ENCODE measurements at regions not wholly inside any gene's neighbourhood (a gene's known extent, or its start where the extent isn't known, plus 50 kb on each side); places are given as distances from the start of the nearest gene placed in this dataset.

DNA sequence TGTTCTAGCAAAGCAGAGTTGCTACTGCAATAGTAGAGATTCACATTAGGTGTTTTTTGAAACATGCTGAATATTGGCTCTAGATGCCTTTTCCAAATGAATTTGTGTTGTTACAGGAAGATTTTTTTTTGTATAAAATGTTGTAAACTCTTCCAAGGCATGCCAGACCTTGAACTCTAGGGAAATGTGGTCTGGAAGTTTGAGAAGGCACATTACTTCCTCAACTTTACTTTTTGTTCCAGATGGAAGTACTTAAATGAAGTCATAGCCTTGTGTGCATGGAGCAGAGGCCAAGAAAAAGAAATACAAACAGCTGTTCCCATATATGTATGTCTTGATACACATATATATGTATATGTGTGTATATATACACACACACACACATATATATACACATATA lies 585.7 kb upstream of the MARCKS start:
- Histone ChIP-seq H3K9me2 (no peaks in the 10 kb centered on the region), H4K20me1 (ENCODE audit: insufficient read depth) (no peaks in the 10 kb centered on the region), H3K36me3 (replicated peaks in 1 of 2; ENCODE audit: control insufficient read depth in 1 of 2, insufficient read depth in 2 of 2, low read length in 1 of 2) (no peaks in the 10 kb centered on the region), H3K9me3 (peaks cover 9% of the 10 kb centered on the region; the same call in 1 of the 2 replicates), H3K4me1 (ENCODE audit: control insufficient read depth in 1 of 2, insufficient read depth in 2 of 2, low read depth in 1 of 2, low read length in 1 of 2) (no peaks in the 10 kb centered on the region), H3K4me3 (ENCODE audit: low read depth in 2 of 2, low read length in 1 of 2) (no peak overlapping the region), H2AFZ (ENCODE audit: low read depth) (no peak overlapping the region), H3K9ac (no peak overlapping the region), H3K27me3 (ENCODE audit: insufficient read depth) (no peaks in the 10 kb centered on the region), H3K79me2 (ENCODE audit: insufficient read depth) (no peaks in the 10 kb centered on the region), H3F3A (replicated peaks; ENCODE audit: insufficient read depth) (no peaks in the 10 kb centered on the region), H3K4me2 (no peak overlapping the region), H3K27ac (ENCODE audit: low read depth in 2 of 2, low read length in 1 of 2) (no peak overlapping the region)
- ChIA-PET CTCF (no interaction called here), POLR2A (no interaction called here)
- DNase-seq = no peak
- TF ChIP-seq TAF1 (IDR thresholded peaks at IDR 0.05; ENCODE audit: borderline replicate concordance, low read depth, low read length) (no peak), YY1 (IDR thresholded peaks at IDR 0.05; ENCODE audit: low read depth) (no peak), GABPA (IDR thresholded peaks at IDR 0.05; ENCODE audit: low read depth) (no peak), RFX5 (IDR thresholded peaks at IDR 0.05; ENCODE audit: low read length) (no peak), RAD21 (IDR thresholded peaks at IDR 0.05; ENCODE audit: low read length) (no peak), EZH2phosphoT487 (IDR thresholded peaks at IDR 0.05; ENCODE audit: borderline replicate concordance, low read depth) (no peak), FOXM1 (IDR thresholded peaks at IDR 0.05; ENCODE audit: low read depth) (no peak), POLR2AphosphoS5 (IDR thresholded peaks at IDR 0.05; ENCODE audit: low read depth, low read length) (no peak), MEF2A (IDR thresholded peaks at IDR 0.05; ENCODE audit: borderline replicate concordance, low read depth) (no peak)
- TF ChIP-seq, protein P1, sequence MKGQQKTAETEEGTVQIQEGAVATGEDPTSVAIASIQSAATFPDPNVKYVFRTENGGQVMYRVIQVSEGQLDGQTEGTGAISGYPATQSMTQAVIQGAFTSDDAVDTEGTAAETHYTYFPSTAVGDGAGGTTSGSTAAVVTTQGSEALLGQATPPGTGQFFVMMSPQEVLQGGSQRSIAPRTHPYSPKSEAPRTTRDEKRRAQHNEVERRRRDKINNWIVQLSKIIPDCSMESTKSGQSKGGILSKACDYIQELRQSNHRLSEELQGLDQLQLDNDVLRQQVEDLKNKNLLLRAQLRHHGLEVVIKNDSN (IDR thresholded peaks at IDR 0.05; ENCODE audit: borderline replicate concordance, low read depth) = no peak
- TF ChIP-seq, protein P2, sequence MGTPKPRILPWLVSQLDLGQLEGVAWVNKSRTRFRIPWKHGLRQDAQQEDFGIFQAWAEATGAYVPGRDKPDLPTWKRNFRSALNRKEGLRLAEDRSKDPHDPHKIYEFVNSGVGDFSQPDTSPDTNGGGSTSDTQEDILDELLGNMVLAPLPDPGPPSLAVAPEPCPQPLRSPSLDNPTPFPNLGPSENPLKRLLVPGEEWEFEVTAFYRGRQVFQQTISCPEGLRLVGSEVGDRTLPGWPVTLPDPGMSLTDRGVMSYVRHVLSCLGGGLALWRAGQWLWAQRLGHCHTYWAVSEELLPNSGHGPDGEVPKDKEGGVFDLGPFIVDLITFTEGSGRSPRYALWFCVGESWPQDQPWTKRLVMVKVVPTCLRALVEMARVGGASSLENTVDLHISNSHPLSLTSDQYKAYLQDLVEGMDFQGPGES (IDR thresholded peaks at IDR 0.05; ENCODE audit: low read depth, low read length) = no peak
- TF ChIP-seq, protein P3, sequence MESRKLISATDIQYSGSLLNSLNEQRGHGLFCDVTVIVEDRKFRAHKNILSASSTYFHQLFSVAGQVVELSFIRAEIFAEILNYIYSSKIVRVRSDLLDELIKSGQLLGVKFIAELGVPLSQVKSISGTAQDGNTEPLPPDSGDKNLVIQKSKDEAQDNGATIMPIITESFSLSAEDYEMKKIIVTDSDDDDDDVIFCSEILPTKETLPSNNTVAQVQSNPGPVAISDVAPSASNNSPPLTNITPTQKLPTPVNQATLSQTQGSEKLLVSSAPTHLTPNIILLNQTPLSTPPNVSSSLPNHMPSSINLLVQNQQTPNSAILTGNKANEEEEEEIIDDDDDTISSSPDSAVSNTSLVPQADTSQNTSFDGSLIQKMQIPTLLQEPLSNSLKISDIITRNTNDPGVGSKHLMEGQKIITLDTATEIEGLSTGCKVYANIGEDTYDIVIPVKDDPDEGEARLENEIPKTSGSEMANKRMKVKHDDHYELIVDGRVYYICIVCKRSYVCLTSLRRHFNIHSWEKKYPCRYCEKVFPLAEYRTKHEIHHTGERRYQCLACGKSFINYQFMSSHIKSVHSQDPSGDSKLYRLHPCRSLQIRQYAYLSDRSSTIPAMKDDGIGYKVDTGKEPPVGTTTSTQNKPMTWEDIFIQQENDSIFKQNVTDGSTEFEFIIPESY (IDR thresholded peaks at IDR 0.05; ENCODE audit: borderline replicate concordance, low read depth) = no peak

DNA sequence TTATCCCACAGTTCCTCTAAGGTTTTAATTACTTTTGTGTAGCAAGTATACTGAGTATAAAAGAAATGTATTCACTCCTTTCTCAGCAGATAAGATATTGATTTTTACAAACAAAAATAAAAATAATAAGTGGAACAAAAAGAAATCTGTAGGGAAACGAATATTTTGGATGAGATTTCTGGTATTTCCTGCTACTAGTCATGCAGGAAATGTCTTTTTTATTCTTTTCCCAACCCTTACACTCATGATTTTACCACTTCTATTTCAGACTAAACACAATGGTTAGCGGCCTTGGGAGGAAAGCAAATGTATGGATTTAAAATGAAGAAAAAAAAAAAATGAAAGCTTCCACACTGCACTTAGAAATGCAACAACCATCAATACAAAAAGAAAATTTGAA lies 580.5 kb upstream of the MARCKS start:
- H3K9ac ChIP-seq = no peak overlapping the region
- 62% methylated on average over 2 of the region's 2 CpGs for WGBS (ENCODE audit: low lambda C conversion rate)
- H3K4me3 ChIP-seq (ENCODE audit: low read depth in 2 of 2, low read length in 1 of 2) = no peak overlapping the region
- H4K20me1 ChIP-seq (ENCODE audit: insufficient read depth) = no peaks in the 10 kb centered on the region
- H3K9me3 ChIP-seq = no peaks in the 10 kb centered on the region
- no peaks in the 10 kb centered on the region for H3K27me3 ChIP-seq (ENCODE audit: insufficient read depth)
- H3K4me1 ChIP-seq (ENCODE audit: control insufficient read depth in 1 of 2, insufficient read depth in 2 of 2, low read depth in 1 of 2, low read length in 1 of 2) = peaks cover 0 to 4% of the 10 kb centered on the region in 2 experiments; a peak in 2 of 4 replicates
- peak overlapping the region; percentile 50 for H2AFZ ChIP-seq (ENCODE audit: low read depth)
- H3K79me2 ChIP-seq (ENCODE audit: insufficient read depth) = no peaks in the 10 kb centered on the region
- ChIA-PET POLR2A (no interaction called here), CTCF (interaction anchor here (0.8 to 1.9 kb wide), 2 partner anchors 12 to 21 kb away, joined by 3 to 4 read pairs; no protein-coding TSS in a partner anchor)
- DNase-seq = no peak
- no peak overlapping the region for H3K4me2 ChIP-seq
- H3F3A ChIP-seq (replicated peaks; ENCODE audit: insufficient read depth) = no peaks in the 10 kb centered on the region
- H3K9me2 ChIP-seq = no peaks in the 10 kb centered on the region
- no peaks in the 10 kb centered on the region for H3K36me3 ChIP-seq (replicated peaks in 1 of 2; ENCODE audit: control insufficient read depth in 1 of 2, insufficient read depth in 2 of 2, low read length in 1 of 2)
- H3K27ac ChIP-seq (ENCODE audit: low read depth in 2 of 2, low read length in 1 of 2) = no peak overlapping the region
- TF ChIP-seq, protein P4, sequence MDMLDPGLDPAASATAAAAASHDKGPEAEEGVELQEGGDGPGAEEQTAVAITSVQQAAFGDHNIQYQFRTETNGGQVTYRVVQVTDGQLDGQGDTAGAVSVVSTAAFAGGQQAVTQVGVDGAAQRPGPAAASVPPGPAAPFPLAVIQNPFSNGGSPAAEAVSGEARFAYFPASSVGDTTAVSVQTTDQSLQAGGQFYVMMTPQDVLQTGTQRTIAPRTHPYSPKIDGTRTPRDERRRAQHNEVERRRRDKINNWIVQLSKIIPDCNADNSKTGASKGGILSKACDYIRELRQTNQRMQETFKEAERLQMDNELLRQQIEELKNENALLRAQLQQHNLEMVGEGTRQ (IDR thresholded peaks at IDR 0.05; ENCODE audit: borderline replicate concordance, low read depth, low read length) = no peak
- TF ChIP-seq FOSL2 (IDR thresholded peaks at IDR 0.05; ENCODE audit: borderline replicate concordance, low read depth) (no peak), RCOR1 (IDR thresholded peaks at IDR 0.05; ENCODE audit: low read length) (no peak), FOXM1 (IDR thresholded peaks at IDR 0.05; ENCODE audit: low read depth) (no peak), MXI1 (IDR thresholded peaks at IDR 0.05; ENCODE audit: low read depth, low read length) (no peak), GABPA (IDR thresholded peaks at IDR 0.05; ENCODE audit: low read depth) (no peak), POLR2AphosphoS5 (IDR thresholded peaks at IDR 0.05; ENCODE audit: low read depth, low read length) (no peak), CHD2 (IDR thresholded peaks at IDR 0.05; ENCODE audit: low read length, partially characterized antibody) (no peak), SMC3 (IDR thresholded peaks at IDR 0.05; ENCODE audit: low read depth, low read length) (no peak), RXRA (IDR thresholded peaks at IDR 0.05; ENCODE audit: borderline replicate concordance, low read depth) (no peak), JUND (IDR thresholded peaks at IDR 0.05) (no peak), EP300 (IDR thresholded peaks at IDR 0.05; ENCODE audit: borderline replicate concordance in 1 of 2, low read depth in 1 of 2, low read length in 1 of 2) (no peak), FOXJ3 (CRISPR knock-in tag; IDR thresholded peaks at IDR 0.05) (no peak), TAF1 (IDR thresholded peaks at IDR 0.05; ENCODE audit: borderline replicate concordance, low read depth, low read length) (no peak), RFX5 (IDR thresholded peaks at IDR 0.05; ENCODE audit: low read length) (no peak)
- TF ChIP-seq, protein P3 (IDR thresholded peaks at IDR 0.05; ENCODE audit: borderline replicate concordance, low read depth) = no peak

Data from SK-N-SH (cell line).